ENCODE measurements at regions not wholly inside any gene's neighbourhood (a gene's known extent, or its start where the extent isn't known, plus 50 kb on each side); places are given as distances from the start of the nearest gene placed in this dataset.
"Not testable (repeated sequence)": the region's sequence is repeated elsewhere in the genome, so short reads cannot be mapped to it uniquely, and the experiment has no call there.

- DNase-seq: no peak
Measured at GRCh38 chr10:78212060-78212785, 178.6 kb downstream of the RPS24 start.

DNA sequence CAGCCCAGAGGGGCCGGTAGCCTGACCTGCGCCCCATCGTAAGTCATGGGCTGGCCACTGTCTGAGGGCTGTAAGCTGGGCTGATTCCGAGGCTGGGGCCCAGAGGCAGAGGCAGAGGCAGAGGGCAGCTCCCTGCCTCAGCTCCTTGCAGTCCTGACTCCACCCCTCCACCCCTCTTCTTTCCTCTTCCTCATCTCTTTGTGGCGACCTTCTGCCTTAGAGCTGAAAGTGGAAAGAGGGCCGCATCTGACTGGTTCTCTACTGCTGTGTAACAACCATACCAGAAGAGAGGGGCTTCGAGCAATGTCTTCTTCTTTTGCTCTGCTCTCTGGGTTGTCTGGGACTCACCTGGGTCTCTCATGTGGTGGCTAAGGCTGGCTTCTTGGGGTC, 179.1 kb downstream of the RPS24 start:
- DNase-seq: no peak

- DNase-seq: peak; percentile 45
Measured at GRCh38 chr10:78214955-78215354, 181.3 kb downstream of the RPS24 start.

DNA sequence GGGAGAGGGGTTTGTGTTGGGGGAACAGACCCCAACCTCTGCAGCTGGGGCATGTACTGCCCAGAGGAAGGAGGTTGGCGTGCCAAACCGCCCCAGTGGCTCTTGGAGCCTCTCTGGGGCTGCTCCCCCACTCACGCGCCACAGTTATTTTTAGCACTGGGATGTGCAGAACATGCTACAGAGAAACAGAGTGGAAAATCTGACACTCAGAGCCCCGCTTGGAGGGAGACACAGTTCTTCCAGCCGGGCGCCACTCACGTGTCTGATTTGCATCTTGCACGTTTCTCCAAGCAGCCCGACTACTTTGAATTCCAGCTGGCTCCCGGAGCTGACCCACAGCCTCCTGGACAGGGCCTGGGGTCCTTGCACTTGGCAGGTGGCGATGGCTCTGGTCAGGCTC, 182.0 kb downstream of the RPS24 start:
- peak; percentile 19 to 43 for DNase-seq

DNA sequence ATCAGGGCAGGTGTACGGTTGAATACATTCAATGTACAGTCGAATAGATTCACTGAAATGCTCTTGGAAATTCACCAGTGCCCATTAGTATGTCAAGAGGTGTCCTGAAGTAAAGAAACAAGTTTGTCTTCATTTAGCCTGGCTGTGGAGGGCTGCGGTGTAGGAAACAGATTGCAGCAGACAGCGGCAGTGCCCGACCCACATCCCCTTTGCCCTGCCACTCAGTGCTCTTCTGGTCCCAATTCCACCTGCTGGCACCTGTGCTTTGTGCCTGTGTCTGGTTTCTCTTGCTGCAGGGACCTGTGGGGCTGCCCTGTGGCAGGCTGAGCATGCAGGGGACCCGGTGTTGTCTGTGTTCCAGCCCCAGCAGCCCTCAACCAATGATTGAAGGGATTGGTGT, 183.7 kb downstream of the RPS24 start:
- no peak for DNase-seq

GRCh38 chr10:78218798-78219490, 185.3 kb downstream of the RPS24 start:
- DNase-seq: no peak

- DNase-seq: not testable (repeated sequence)
Measured at GRCh38 chr10:78219568-78219967, 185.9 kb downstream of the RPS24 start.

DNA sequence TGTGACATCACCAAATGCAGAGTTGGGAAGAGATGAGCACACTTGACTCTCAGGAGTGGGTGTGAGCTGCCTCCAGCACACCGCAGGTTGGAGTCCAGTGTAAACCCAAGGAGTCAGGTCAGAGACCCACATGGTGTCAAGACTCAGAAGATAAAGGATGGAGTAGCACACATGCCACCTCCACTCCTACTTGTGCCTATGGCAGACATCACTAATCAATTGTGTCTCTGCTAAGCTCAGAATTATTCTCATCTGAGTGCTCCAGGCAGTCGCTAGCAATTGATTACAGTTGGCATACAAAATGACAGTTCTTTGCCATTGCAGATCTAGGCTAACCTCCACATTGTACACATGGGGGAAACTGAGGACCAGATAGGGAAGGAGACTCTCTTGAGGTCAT, 187.1 kb downstream of the RPS24 start:
- no peak for DNase-seq

- DNase-seq: no peak
Measured at GRCh38 chr10:78222096-78222790, 188.6 kb downstream of the RPS24 start.

DNA sequence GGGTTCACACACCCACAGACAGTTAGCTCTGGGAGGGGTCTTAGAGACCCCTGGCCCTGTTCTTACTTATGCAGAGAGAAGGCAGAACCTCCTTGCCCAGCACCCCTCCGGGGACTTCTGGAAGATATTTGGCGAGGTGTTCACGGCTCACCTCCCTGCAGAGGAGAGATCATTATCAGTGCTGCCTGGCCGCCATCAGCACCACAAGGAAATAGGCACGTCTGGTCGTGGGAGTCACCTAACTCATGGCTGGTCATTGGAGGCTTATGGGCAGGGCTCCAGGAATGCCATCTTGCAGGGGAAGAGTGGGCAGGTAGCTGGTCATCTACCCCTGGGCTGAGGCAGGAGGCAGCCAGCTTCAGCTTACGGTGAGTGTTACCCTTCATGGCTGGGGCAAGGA, 189.4 kb downstream of the RPS24 start:
- no peak for DNase-seq

DNA sequence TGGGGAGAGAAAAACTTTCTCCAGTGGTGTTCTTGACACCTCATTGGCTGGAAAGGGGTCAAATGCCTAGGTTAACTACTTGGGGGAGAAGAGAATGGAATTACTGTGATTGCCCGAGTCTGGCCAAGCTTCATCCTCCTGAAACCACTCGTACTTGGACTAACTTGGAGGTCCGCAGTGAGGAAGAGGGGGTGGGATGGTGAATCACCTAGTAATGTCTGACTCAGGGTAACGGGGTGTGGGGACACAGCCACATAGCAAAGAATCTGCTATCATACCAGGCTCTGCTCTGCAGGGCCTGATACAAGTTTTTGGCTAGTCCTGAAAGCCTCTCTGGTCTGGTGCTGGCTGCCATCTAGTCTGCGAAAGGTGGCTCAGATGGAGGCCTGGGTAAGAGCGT, 190.9 kb downstream of the RPS24 start:
- DNase-seq: no peak

DNA sequence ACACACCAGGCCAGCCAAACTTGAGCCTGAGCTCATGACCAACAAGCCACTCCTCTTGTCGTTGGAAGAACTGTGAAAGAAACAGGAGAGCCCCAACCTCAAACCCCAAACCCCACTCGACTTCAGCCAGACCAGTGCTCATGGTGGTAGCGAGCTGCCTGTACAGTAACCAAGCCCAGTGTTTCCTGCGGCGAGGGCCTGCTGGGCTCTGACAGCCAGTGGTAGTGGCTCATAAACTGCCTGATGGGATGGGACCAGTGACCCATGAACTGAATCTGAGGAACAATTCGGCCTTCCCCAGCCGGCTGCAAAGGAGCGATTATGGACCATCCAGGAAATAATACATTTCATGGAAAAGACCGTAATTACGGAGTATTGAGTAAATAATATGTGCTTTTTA, 191.9 kb downstream of the RPS24 start:
- DNase-seq: no peak

GRCh38 chr10:78229489-78229888, 195.8 kb downstream of the RPS24 start:
- DNase-seq: no peak

GRCh38 chr10:78229950-78230675, 196.4 kb downstream of the RPS24 start:
- no peak for DNase-seq

DNA sequence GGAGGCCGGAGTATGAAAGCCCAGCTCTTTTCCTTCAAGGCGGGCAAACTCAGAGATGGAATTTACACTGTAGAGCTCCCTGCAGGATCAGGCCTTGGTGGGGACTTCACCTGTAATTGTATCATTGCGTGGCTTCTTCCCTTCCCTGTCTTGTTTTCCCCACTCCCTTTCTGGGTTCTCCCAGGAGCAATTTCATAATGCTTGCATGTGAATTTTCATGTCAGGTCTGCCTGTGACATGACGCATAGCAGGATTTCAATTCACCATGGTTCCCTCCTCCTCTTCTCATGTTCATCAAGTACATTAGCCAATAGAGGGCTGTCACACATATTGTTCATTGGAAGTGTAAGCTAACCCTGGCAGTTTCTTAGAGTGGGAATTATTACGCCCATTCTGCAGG, 197.7 kb downstream of the RPS24 start:
- DNase-seq: no peak

DNA sequence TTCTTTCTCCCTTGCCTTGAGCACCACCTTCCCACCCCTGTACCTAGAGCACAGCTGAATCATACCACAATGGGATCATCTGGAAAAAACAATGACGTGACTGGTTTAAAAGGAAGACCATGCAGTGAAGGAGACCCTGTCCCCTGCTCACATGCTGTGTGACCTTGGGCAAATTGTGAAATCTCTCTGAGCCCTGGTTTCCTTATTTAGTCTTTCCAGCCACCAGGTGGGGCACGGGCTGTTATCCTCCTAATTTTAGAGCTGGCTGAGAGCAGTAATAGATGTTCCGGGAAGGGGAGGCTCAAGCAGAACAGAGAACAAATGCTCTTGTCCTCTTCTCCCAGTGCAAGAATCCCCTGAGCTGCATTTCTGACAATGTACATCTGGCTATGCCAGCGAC, 198.3 kb downstream of the RPS24 start:
- DNase-seq: no peak

- peak; percentile 66 to 70 for DNase-seq
Measured at GRCh38 chr10:78236416-78237015, 202.9 kb downstream of the RPS24 start.

GRCh38 chr10:78237951-78238350, 204.3 kb downstream of the RPS24 start:
- DNase-seq: not testable (repeated sequence)

DNA sequence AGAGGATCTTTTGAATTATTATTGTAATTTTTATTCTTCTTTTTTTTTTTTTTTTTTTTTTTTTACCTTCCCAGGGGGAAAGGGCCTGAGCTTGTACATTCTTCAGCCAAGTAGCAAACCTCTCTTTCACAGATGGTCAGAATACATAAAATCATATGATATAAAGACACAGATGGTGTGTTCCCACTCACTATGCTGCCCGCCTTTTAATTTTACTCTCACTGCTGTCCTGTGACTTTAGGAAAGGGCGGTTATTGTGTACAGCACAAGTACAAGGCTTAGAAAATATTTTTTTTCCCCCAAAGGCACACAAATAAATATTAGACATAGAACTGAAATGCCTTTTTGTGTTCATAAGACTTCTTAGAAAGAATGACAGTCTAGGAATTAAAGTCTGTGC, 213.6 kb downstream of the RPS24 start:
- DNase-seq: no peak

GRCh38 chr10:78247821-78248220, 214.2 kb downstream of the RPS24 start:
- no peak for DNase-seq

DNA sequence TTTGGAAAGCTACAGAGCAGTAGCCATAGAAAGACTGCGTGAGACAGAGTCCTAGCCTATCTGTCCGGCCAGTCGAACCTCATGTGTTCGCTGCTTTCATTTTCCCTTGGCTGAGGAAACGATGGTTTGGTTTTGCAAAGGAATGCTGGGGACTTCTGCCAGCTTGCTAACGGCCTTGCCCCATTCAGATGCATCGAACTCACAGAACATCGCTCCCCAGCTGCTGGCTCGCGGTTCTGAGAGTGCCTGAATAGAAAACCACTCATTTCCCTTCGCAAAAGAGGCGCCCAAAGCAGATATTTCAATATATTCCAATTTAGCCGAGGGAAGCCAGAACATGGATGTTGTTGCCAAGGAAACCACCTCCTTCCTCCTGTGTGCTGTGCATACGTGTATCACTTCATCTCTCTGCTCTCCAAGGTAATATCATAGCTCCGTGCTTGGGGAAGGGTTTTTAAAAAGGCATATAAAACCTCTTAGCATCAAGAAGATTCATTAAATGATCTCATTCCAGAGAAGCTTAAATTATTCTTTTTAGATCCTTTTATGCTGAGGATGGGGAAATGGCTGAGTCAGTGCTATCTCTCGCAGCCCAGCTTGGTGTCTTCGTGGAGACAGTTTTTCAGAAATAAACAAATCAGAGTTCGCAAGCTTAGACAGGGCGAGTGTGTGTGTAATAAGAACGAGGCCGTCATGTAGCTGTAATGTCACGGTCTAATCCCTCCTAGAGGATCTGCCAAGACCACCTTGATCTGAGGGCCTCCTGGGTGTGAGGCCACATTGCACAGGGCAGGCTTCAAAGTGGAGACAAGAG, 215.2 kb downstream of the RPS24 start:
- DNase-seq: no peak

GRCh38 chr10:78249690-78250089, 216.0 kb downstream of the RPS24 start:
- DNase-seq: no peak

Data from AML-193 (cell line).